Heart right ventricle (tissue), 16 donors: ENCODE measurements at regions not wholly inside any gene's neighbourhood (a gene's known extent, or its start where the extent isn't known, plus 50 kb on each side); places are given as distances from the start of the nearest gene placed in this dataset.

Experiments used
- ATAC-seq, 8 donors: fragments of 200-7000 bp; cut with Tn5 transposase; one replicate each; pipeline ENCODE4 v1.9.1; 2020; ENCODE audit warnings: mild to moderate bottlenecking in 8 of 8, moderate library complexity in 8 of 8, moderate number of reproducible peaks in 1 of 8
- DNase-seq, 2 donors: peaks; one replicate each; pipeline ENCODE4 v3.0.0-alpha.2; 2020
- H3K27ac ChIP-seq, 10 donors: fragments of 200-600 bp; sonication (generic) in 2 of 10; one replicate each; pipeline versions ENCODE4 v1.5.0 to v1.8.0; 2020 to 2022; ENCODE audit warnings: mild to moderate bottlenecking in 3 of 10
- H3K27me3 ChIP-seq, 7 donors: fragments of 200-600 bp; one replicate each; pipeline ENCODE4 v1.8.0; 2021 to 2022; ENCODE audit warnings: mild to moderate bottlenecking in 2 of 7
- H3K36me3 ChIP-seq, 9 donors: fragments of 200-600 bp; sonication (generic) in 1 of 9; one replicate each; pipeline versions ENCODE4 v1.5.0 to v1.8.0; 2020 to 2022; ENCODE audit warnings: mild to moderate bottlenecking in 2 of 9
- H3K4me1 ChIP-seq, 9 donors: fragments of 200-600 bp; sonication (generic) in 1 of 9; one replicate each; pipeline versions ENCODE4 v1.5.0 to v1.8.0; 2020 to 2022; ENCODE audit warnings: mild to moderate bottlenecking in 4 of 9
- H3K4me3 ChIP-seq, 10 donors: fragments of 200-600 bp; sonication (generic) in 2 of 10; one replicate each; pipeline versions ENCODE4 v1.5.0 to v1.8.0; 2020 to 2022; ENCODE audit warnings: mild to moderate bottlenecking in 7 of 10, moderate library complexity in 2 of 10
- H3K9me3 ChIP-seq, 11 donors: fragments of 200-600 bp in 10 of 11; sonication (generic) in 2 of 11; one replicate each; pipeline versions ENCODE4 v1.5.0 to v1.8.0; 2013 to 2022; ENCODE audit warnings: mild to moderate bottlenecking in 2 of 11, control low read depth in 1 of 11, moderate library complexity in 1 of 11
- CTCF ChIP-seq, 9 donors: fragments of 200-600 bp; sonication (generic) in 2 of 9; IDR thresholded peaks; one replicate each; pipeline versions ENCODE4 v1.5.0 to v1.8.0; 2021 to 2022; ENCODE audit warnings: antibody characterized with exemption in 9 of 9, mild to moderate bottlenecking in 5 of 9, moderate library complexity in 1 of 9
- WGBS, 2 donors: extraction: QIAGEN DNeasy Blood & Tissue Kit; methylation state at CpG; one replicate each; pipeline ENCODE4 v1.1.7; 2013; ENCODE audit warnings: inconsistent platforms in 1 of 2; 5-methylcytosine and 5-hydroxymethylcytosine counted together
- intact Hi-C, 10 donors: fragments of 100-400 bp; cut with DNase I; formaldehyde crosslinking; loops; one replicate each; pipeline versions ENCODE4 v1.11.1 to v1.14.2; 2022
- donor health status: Arrhythmogenic right ventricular cardiomyopathy.
- donor health status: ischemic (EF 13 %, LVEDD 7.1; RV severe dilation, severe dysfunction).
- donor health status: healthy with polysubstance abuse.
- donor health status: DM: no; HTN: yes; CAD: no.
- donor health status: DM: no; HTN: no; CAD: no.
- donor health status: ischemic (EF 25% LVEDD 6.9; RV normal size, moderate dysfunction).
- donor health status: ischemic (EF 25% LVEDD 5.7; RV mildly dilated, moderate dysfunction).
- donor health status: healthy.
- donor health status: DM: yes; HTN: yes; CAD: no.
- donor health status: Ischemic cardiomyopathy.
- donor health status: ischemic (EF 35%, LVEDD 5.7; RV mildly dilated, moderate dysfunction).
- donor health status: nonischemic (EF 11% LVEDD 7.7; RV severe dilation, severe dysfunction).
- donor health status: DM: yes; HTN: yes; CAD: no.
- donor health status: PGD.
- donor health status: ischemic (EF 29% LVEDD 5.4; RV normal size, mild dysfunction).
- donor health status: nonischemic (EF 23%, LVEDD 6.1; RV moderate dilation, normal function).

- ATAC-seq (peak; percentile 68 to 97 (median 93)), DNase-seq (peak; percentile 25 to 73)
- intact Hi-C loops, result loop anchor here in 2 of 10 donors (5.0 to 10.0 kb wide), 2 partner anchors 492 to 701 kb away; no protein-coding TSS in a partner anchor
- Histone ChIP-seq H3K27me3 (no peaks in the 10 kb centered on the region), H3K9me3 (no peaks in the 10 kb centered on the region), H3K27ac (peak overlapping the region in 4 of 10 donors; percentile 31 to 75 (median 58)), H3K4me1 (peaks cover 0 to 27% (median 0%) of the 10 kb centered on the region in 9 donors), H3K4me3 (peak overlapping the region in 7 of 10 donors; percentile 0 to 47 (median 17)), H3K36me3 (no peaks in the 10 kb centered on the region)
- no peak for TF ChIP-seq CTCF (IDR thresholded peaks at IDR 0.05)
- WGBS, 2 donors, result 40 to 53% methylated on average over 7 of the region's 7 CpGs
Observed at GRCh38 chr1:87826681-87827251, 498.1 kb downstream of the LMO4 start.

- intact Hi-C loops, result loop anchor here in 2 of 10 donors (5.0 to 10.0 kb wide), 2 partner anchors 495 to 698 kb away; no protein-coding TSS in a partner anchor
- Histone ChIP-seq H3K36me3 (no peaks in the 10 kb centered on the region), H3K9me3 (no peaks in the 10 kb centered on the region), H3K4me1 (peaks cover 0 to 27% (median 0%) of the 10 kb centered on the region in 9 donors), H3K4me3 (no peak overlapping the region), H3K27ac (no peak overlapping the region), H3K27me3 (no peaks in the 10 kb centered on the region)
- no peak for ATAC-seq
- no peak for TF ChIP-seq CTCF (IDR thresholded peaks at IDR 0.05)
- no peak for DNase-seq
- WGBS, 2 donors, result 92 to 93% methylated on average over 4 of the region's 4 CpGs
Observed at GRCh38 chr1:87829360-87829759, 500.7 kb downstream of the LMO4 start.

- ATAC-seq, result no peak
- WGBS, 2 donors, result 60 to 64% methylated on average over 1 of the region's 1 CpG
- TF ChIP-seq CTCF (IDR thresholded peaks at IDR 0.05), result no peak
- Histone ChIP-seq H3K4me1 (peaks cover 0 to 27% (median 0%) of the 10 kb centered on the region in 9 donors), H3K36me3 (no peaks in the 10 kb centered on the region), H3K27me3 (no peaks in the 10 kb centered on the region), H3K4me3 (no peak overlapping the region), H3K9me3 (no peaks in the 10 kb centered on the region), H3K27ac (no peak overlapping the region)
- no peak for DNase-seq
- intact Hi-C loops, result no loop called here
Observed at GRCh38 chr1:87830432-87830978, 501.8 kb downstream of the LMO4 start.

- Histone ChIP-seq H3K4me3 (no peak overlapping the region), H3K27ac (peak overlapping the region in 2 of 10 donors; percentile 6 to 51), H3K4me1 (peaks cover 0 to 13% (median 0%) of the 10 kb centered on the region in 9 donors), H3K9me3 (no peaks in the 10 kb centered on the region), H3K36me3 (no peaks in the 10 kb centered on the region), H3K27me3 (no peaks in the 10 kb centered on the region)
- intact Hi-C loops, result no loop called here
- WGBS, 2 donors, result 58 to 67% methylated on average over 5 of the region's 5 CpGs
- no peak for TF ChIP-seq CTCF (IDR thresholded peaks at IDR 0.05)
- peak in 7 of 8 donors; percentile 82 to 96 (median 90) for ATAC-seq
- peak; percentile 26 to 46 for DNase-seq
Observed at GRCh38 chr1:87833166-87833565, 504.5 kb downstream of the LMO4 start.
